ENCODE measurements at regions not wholly inside any gene's neighbourhood (a gene's known extent, or its start where the extent isn't known, plus 50 kb on each side); places are given as distances from the start of the nearest gene placed in this dataset.

GRCh38 chr1:220970311-220970710 is 91.1 kb downstream of the HLX start:
- no peak for DNase-seq (ENCODE audit: low spot score)
- Histone ChIP-seq H2AFZ (ENCODE audit: low read length) (no peak overlapping the region), H3K4me2 (ENCODE audit: insufficient read depth, low read length, poor library complexity, severe bottlenecking) (no peak overlapping the region), H3K27ac (replicated peaks; ENCODE audit: low read length) (no peak overlapping the region), H2BK15ac (ENCODE audit: low read length) (no peak overlapping the region), H3K18ac (ENCODE audit: low read length) (no peak overlapping the region), H3K4me1 (ENCODE audit: control insufficient read depth in 2 of 2, insufficient read depth in 1 of 2, low read depth in 1 of 2, low read length in 2 of 2) (peaks cover 0 to 3% of the 10 kb centered on the region in 2 donors), H2AK5ac (ENCODE audit: low read depth, low read length) (no peak overlapping the region), H3K4ac (ENCODE audit: low read length) (no peak overlapping the region), H3K36me3 (replicated peaks in 1 of 2; ENCODE audit: control insufficient read depth in 2 of 2, insufficient read depth in 2 of 2, low read length in 2 of 2) (no peaks in the 10 kb centered on the region), H2BK120ac (ENCODE audit: low read depth, low read length) (no peak overlapping the region), H3K9me3 (replicated peaks in 1 of 2; ENCODE audit: control insufficient read depth in 2 of 2, insufficient read depth in 1 of 2, low read depth in 1 of 2, low read length in 2 of 2) (peaks cover 0 to 1% of the 10 kb centered on the region in 2 donors), H3K23ac (ENCODE audit: low read depth, low read length, poor library complexity) (no peak overlapping the region), H3K4me3 (ENCODE audit: low read length in 2 of 2) (no peak overlapping the region), H3K9ac (ENCODE audit: low read depth, low read length, poor library complexity) (no peak overlapping the region), H3K79me1 (ENCODE audit: low read depth, low read length) (no peaks in the 10 kb centered on the region), H2BK12ac (ENCODE audit: low read length) (no peak overlapping the region), H4K91ac (ENCODE audit: low read depth, low read length, poor library complexity) (no peak overlapping the region), H2BK5ac (ENCODE audit: low read length) (no peak overlapping the region), H4K8ac (ENCODE audit: low read depth, low read length) (no peak overlapping the region), H3K14ac (ENCODE audit: low read length) (no peak overlapping the region), H3K27me3 (ENCODE audit: control insufficient read depth in 3 of 3, insufficient read depth in 3 of 3, low read depth in 1 of 3, low read length in 3 of 3) (no peaks in the 10 kb centered on the region)
- WGBS, 2 donors (ENCODE audit: extremely low coverage in 2 of 2, insufficient read length in 2 of 2, insufficient replicate concordance in 1 of 2) = no CpG with 5 or more reads among the region's 4 CpGs

- no peak overlapping the region for H3K23ac ChIP-seq (ENCODE audit: low read depth, low read length, poor library complexity)
- no peak overlapping the region for H3K4me2 ChIP-seq (ENCODE audit: insufficient read depth, low read length, poor library complexity, severe bottlenecking)
- no peaks in the 10 kb centered on the region for H3K36me3 ChIP-seq (replicated peaks in 1 of 2; ENCODE audit: control insufficient read depth in 2 of 2, insufficient read depth in 2 of 2, low read length in 2 of 2)
- H2BK12ac ChIP-seq (ENCODE audit: low read length) = no peak overlapping the region
- no peak overlapping the region for H2BK5ac ChIP-seq (ENCODE audit: low read length)
- no peak overlapping the region for H3K4ac ChIP-seq (ENCODE audit: low read length)
- no peak overlapping the region for H3K18ac ChIP-seq (ENCODE audit: low read length)
- H2BK120ac ChIP-seq (ENCODE audit: low read depth, low read length) = no peak overlapping the region
- no peaks in the 10 kb centered on the region for H3K27me3 ChIP-seq (ENCODE audit: control insufficient read depth in 3 of 3, insufficient read depth in 3 of 3, low read depth in 1 of 3, low read length in 3 of 3)
- H3K14ac ChIP-seq (ENCODE audit: low read length) = no peak overlapping the region
- H3K4me3 ChIP-seq (ENCODE audit: low read length in 2 of 2) = no peak overlapping the region
- no peak overlapping the region for H3K27ac ChIP-seq (replicated peaks; ENCODE audit: low read length)
- H3K4me1 ChIP-seq (ENCODE audit: control insufficient read depth in 2 of 2, insufficient read depth in 1 of 2, low read depth in 1 of 2, low read length in 2 of 2) = peaks cover 0 to 3% of the 10 kb centered on the region in 2 donors
- H4K91ac ChIP-seq (ENCODE audit: low read depth, low read length, poor library complexity) = no peak overlapping the region
- no peaks in the 10 kb centered on the region for H3K79me1 ChIP-seq (ENCODE audit: low read depth, low read length)
- no peak overlapping the region for H2AFZ ChIP-seq (ENCODE audit: low read length)
- H2BK15ac ChIP-seq (ENCODE audit: low read length) = no peak overlapping the region
- DNase-seq (ENCODE audit: low spot score) = no peak
- 100% methylated on average over 1 to 2 of the region's 5 CpGs for WGBS, 2 donors (ENCODE audit: extremely low coverage in 2 of 2, insufficient read length in 2 of 2, insufficient replicate concordance in 1 of 2)
- no peak overlapping the region for H3K9ac ChIP-seq (ENCODE audit: low read depth, low read length, poor library complexity)
- no peak overlapping the region for H4K8ac ChIP-seq (ENCODE audit: low read depth, low read length)
- peaks cover 0 to 1% of the 10 kb centered on the region in 2 donors for H3K9me3 ChIP-seq (replicated peaks in 1 of 2; ENCODE audit: control insufficient read depth in 2 of 2, insufficient read depth in 1 of 2, low read depth in 1 of 2, low read length in 2 of 2)
- H2AK5ac ChIP-seq (ENCODE audit: low read depth, low read length) = no peak overlapping the region
Measured at GRCh38 chr1:220971221-220971620, 92.0 kb downstream of the HLX start.

- Histone ChIP-seq H2BK5ac (ENCODE audit: low read length) (no peak overlapping the region), H2BK120ac (ENCODE audit: low read depth, low read length) (no peak overlapping the region), H3K79me1 (ENCODE audit: low read depth, low read length) (no peaks in the 10 kb centered on the region), H2BK15ac (ENCODE audit: low read length) (no peak overlapping the region), H3K4me2 (ENCODE audit: insufficient read depth, low read length, poor library complexity, severe bottlenecking) (no peak overlapping the region), H3K4me1 (ENCODE audit: control insufficient read depth in 2 of 2, insufficient read depth in 1 of 2, low read depth in 1 of 2, low read length in 2 of 2) (peaks cover 0 to 3% of the 10 kb centered on the region in 2 donors), H3K23ac (ENCODE audit: low read depth, low read length, poor library complexity) (no peak overlapping the region), H3K9ac (ENCODE audit: low read depth, low read length, poor library complexity) (no peak overlapping the region), H3K4ac (ENCODE audit: low read length) (no peak overlapping the region), H3K18ac (ENCODE audit: low read length) (no peak overlapping the region), H3K27ac (replicated peaks; ENCODE audit: low read length) (no peak overlapping the region), H3K14ac (ENCODE audit: low read length) (no peak overlapping the region), H4K8ac (ENCODE audit: low read depth, low read length) (no peak overlapping the region), H4K91ac (ENCODE audit: low read depth, low read length, poor library complexity) (no peak overlapping the region), H3K4me3 (ENCODE audit: low read length in 2 of 2) (no peak overlapping the region), H3K36me3 (replicated peaks in 1 of 2; ENCODE audit: control insufficient read depth in 2 of 2, insufficient read depth in 2 of 2, low read length in 2 of 2) (no peaks in the 10 kb centered on the region), H3K27me3 (ENCODE audit: control insufficient read depth in 3 of 3, insufficient read depth in 3 of 3, low read depth in 1 of 3, low read length in 3 of 3) (no peaks in the 10 kb centered on the region), H2AFZ (ENCODE audit: low read length) (no peak overlapping the region), H2AK5ac (ENCODE audit: low read depth, low read length) (no peak overlapping the region), H2BK12ac (ENCODE audit: low read length) (no peak overlapping the region), H3K9me3 (replicated peaks in 1 of 2; ENCODE audit: control insufficient read depth in 2 of 2, insufficient read depth in 1 of 2, low read depth in 1 of 2, low read length in 2 of 2) (peaks cover 0 to 1% of the 10 kb centered on the region in 2 donors)
- peak; percentile 6 for DNase-seq (ENCODE audit: low spot score)
- WGBS, 2 donors (ENCODE audit: extremely low coverage in 2 of 2, insufficient read length in 2 of 2, insufficient replicate concordance in 1 of 2) = no CpG with 5 or more reads among the region's 1 CpG
Measured at GRCh38 chr1:220974431-220974830, 95.2 kb downstream of the HLX start.

GRCh38 chr1:220976390-220976789 is 97.1 kb downstream of the HLX start:
- H3K27ac ChIP-seq (replicated peaks; ENCODE audit: low read length) = no peak overlapping the region
- H2BK12ac ChIP-seq (ENCODE audit: low read length) = no peak overlapping the region
- no peaks in the 10 kb centered on the region for H3K9me3 ChIP-seq (replicated peaks in 1 of 2; ENCODE audit: control insufficient read depth in 2 of 2, insufficient read depth in 1 of 2, low read depth in 1 of 2, low read length in 2 of 2)
- no peak overlapping the region for H3K4me2 ChIP-seq (ENCODE audit: insufficient read depth, low read length, poor library complexity, severe bottlenecking)
- H2AFZ ChIP-seq (ENCODE audit: low read length) = no peak overlapping the region
- no peaks in the 10 kb centered on the region for H3K79me1 ChIP-seq (ENCODE audit: low read depth, low read length)
- no peaks in the 10 kb centered on the region for H3K27me3 ChIP-seq (ENCODE audit: control insufficient read depth in 3 of 3, insufficient read depth in 3 of 3, low read depth in 1 of 3, low read length in 3 of 3)
- H2BK15ac ChIP-seq (ENCODE audit: low read length) = no peak overlapping the region
- no peak overlapping the region for H4K8ac ChIP-seq (ENCODE audit: low read depth, low read length)
- no peak overlapping the region for H3K23ac ChIP-seq (ENCODE audit: low read depth, low read length, poor library complexity)
- WGBS, 2 donors (ENCODE audit: extremely low coverage in 2 of 2, insufficient read length in 2 of 2, insufficient replicate concordance in 1 of 2) = 100% methylated on average over 1 to 2 of the region's 3 CpGs
- H3K9ac ChIP-seq (ENCODE audit: low read depth, low read length, poor library complexity) = no peak overlapping the region
- no peaks in the 10 kb centered on the region for H3K36me3 ChIP-seq (replicated peaks in 1 of 2; ENCODE audit: control insufficient read depth in 2 of 2, insufficient read depth in 2 of 2, low read length in 2 of 2)
- H2BK120ac ChIP-seq (ENCODE audit: low read depth, low read length) = no peak overlapping the region
- H3K4ac ChIP-seq (ENCODE audit: low read length) = no peak overlapping the region
- no peak for DNase-seq (ENCODE audit: low spot score)
- H4K91ac ChIP-seq (ENCODE audit: low read depth, low read length, poor library complexity) = no peak overlapping the region
- no peak overlapping the region for H2BK5ac ChIP-seq (ENCODE audit: low read length)
- H3K14ac ChIP-seq (ENCODE audit: low read length) = no peak overlapping the region
- H2AK5ac ChIP-seq (ENCODE audit: low read depth, low read length) = no peak overlapping the region
- no peak overlapping the region for H3K18ac ChIP-seq (ENCODE audit: low read length)
- peaks cover 0 to 3% of the 10 kb centered on the region in 2 donors for H3K4me1 ChIP-seq (ENCODE audit: control insufficient read depth in 2 of 2, insufficient read depth in 1 of 2, low read depth in 1 of 2, low read length in 2 of 2)
- no peak overlapping the region for H3K4me3 ChIP-seq (ENCODE audit: low read length in 2 of 2)

All from neuronal stem cell (in vitro differentiated cells).